Dermis microvascular lymphatic vessel endothelial cell (primary cell): ENCODE measurements at regions not wholly inside any gene's neighbourhood (a gene's known extent, or its start where the extent isn't known, plus 50 kb on each side); places are given as distances from the start of the nearest gene placed in this dataset.
A peak's percentile ranks its signal among the peaks of the same experiment; 100 is the strongest.
"Not testable (repeated sequence)": the region's sequence is repeated elsewhere in the genome, so short reads cannot be mapped to it uniquely, and the experiment has no call there.

ENCODE experiments used
- DNase-seq, 2 donors: peaks; one replicate each; pipeline versions ENCODE4 v3.0.0 to v3.0.0-alpha.2; 2010; ENCODE audit warnings: low read depth in 2 of 2

DNA sequence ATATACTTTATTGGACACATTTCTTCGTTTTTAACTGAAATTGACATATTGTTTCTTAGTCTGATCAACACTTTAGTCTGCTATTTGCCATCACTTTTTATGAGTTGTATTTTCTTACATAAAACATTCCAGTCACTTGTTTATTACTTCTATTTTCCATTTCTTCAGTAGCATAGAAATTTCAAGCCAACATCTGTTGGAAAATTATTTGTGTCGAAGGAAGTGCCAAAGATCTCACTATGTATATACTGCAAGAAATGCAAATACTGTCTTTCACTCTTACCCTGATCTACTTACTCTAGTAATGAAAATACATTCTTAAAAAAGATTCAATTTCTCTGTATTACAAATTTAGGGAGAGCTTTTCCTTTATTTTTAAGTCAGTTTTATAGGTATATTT is 105.9 kb downstream of the SLC17A6 start:
- DNase-seq = no peak

DNA sequence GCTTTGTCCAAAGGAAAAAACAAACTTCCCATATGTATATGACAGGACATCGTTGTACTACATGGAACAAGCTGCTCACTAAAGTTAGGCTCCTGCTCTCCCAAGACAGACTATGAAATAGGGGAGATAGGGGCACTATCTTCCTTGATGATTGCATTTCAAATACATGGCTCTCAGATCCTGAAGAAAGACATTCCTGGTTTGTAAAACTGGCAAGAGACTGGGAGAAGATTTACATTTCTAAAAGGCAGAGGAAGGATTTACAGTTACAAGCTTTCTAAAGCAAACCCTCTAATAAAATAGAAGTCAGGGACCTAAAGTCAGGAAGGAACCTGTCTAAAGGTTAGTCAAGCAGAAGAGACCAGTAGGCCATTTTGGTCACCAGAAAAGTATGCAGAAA is 103.7 kb downstream of the SLC17A6 start:
- DNase-seq = no peak

DNA sequence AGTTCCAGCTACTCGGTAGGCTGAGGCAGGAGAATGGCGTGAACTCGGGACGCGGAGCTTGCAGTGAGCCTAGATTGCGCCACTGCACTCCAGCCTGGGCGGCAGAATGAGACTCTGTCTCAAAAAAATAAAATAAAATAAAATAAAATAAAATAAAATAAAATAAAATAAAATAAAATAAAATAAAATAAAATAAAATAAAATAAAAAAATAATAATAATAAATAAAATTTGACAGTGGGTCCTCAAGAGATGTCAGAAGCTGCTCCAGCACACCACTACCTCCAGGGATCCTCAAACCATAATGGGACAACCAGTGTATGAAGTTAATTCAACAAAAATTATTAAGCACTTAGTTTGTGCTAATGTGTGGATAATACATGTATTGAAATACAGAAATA is 97.4 kb downstream of the SLC17A6 start:
- DNase-seq = not testable (repeated sequence)

DNA sequence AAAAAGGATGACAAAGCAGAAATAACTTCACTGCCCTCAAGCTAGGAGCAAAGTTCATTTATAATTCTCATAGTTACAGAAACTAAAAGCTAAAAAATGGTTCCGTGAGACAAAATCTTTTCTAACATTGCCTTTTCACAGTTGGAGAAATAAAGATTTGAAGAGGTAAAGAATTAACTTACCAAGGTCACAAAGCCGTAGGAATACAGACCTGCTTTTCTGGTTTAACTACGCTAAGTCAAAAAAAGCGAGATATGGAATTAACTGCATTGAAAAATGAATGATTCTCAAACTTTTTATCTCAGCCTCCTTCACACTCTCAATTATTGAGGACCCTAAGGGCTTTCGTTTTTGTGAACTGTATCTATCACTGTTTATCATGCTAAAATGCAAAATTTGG is 95.3 kb downstream of the SLC17A6 start:
- no peak for DNase-seq

DNA sequence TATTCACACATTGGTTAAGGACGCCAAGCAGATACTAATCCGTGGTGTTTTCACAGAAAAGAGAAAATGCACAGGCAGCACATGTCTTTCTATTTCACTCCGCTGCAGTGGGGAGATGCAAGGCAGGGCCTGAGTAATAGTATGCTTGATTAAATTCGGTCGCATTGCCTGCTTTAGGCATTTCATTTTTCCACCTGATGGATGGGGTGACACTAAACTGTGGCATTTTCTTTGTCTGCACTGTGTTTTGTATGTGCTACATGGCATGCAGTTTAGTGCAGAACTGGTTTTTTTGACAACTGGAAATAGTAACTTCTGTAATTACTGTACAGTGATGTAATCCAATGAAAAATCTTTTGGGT is 94.9 kb downstream of the SLC17A6 start:
- no peak for DNase-seq

DNA sequence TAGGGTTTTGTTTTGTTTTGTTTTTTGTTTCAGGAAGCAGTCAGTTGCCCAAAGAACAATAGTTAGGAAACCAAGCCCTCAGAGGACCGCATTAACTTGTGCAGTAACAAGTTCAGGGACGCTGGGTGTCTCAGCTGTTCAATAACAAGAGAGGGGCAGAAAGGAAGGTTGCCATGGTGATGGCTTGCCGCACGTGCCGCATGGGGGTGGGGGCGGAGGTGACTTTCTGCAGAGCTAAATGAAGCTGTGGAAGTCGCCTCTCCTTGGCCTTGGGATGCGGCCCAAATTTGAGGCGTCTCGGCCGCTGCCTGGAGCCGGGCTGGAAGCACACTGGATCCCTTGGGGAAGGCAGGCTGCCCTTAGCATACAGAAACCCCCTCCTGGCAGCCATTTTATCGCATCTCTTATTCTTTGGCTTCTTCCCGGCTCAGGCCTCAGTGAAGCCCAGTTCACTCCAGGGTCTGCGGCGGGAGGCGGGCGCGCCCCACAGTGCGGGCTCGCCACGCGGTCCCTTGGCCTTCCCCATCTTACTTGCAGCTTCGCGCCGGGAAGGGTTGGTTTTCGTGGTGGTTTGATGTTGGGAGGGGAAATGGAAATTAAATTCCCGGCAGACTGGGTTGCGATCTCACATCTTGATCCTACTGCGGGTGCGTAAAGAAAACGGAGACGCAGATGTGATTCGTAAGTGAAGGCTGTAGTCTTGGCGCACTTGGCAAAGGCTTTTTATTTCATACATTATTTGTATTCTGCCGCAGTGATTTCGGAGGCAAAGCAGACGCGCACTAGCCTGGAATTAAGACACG is 94.3 kb downstream of the SLC17A6 start:
- peak; percentile 55 to 57 for DNase-seq

DNA sequence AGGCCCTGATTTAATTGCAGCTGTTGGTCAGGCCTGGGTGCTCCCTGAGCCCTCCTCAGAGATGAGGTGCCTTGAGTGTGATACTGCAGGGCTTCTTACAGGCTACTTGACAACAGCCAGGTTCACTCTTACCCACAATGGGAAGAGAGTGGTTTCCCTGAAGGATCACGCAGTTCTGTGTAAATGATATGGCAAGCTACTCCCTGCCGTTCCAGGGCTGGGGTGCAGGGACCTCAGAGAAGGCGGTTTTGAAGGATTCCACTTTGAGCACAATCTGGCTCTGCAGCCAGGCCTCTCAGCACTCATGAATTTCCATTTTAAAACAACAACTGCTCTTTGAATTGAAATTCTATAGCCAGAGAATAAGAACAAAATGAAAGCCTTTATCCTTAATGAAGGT is 92.9 kb downstream of the SLC17A6 start:
- no peak for DNase-seq

DNA sequence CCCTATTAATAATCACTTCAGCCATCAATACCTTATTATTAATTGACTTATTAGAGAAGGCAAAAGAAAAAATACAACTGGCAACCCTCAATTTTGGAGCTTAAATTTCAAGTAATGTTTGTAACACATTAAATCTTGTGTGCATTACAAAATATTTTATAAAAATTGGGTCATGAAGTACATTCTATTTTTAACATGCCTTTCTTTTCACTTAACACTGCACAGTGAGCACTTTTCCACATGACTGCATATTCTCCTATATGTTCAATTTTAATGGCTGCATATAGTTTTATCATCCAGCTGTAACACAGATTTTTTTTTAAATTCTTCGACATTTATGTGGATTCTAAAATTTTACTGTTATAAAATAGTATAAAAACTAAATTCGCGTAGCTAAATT is 92.5 kb downstream of the SLC17A6 start:
- no peak for DNase-seq

DNA sequence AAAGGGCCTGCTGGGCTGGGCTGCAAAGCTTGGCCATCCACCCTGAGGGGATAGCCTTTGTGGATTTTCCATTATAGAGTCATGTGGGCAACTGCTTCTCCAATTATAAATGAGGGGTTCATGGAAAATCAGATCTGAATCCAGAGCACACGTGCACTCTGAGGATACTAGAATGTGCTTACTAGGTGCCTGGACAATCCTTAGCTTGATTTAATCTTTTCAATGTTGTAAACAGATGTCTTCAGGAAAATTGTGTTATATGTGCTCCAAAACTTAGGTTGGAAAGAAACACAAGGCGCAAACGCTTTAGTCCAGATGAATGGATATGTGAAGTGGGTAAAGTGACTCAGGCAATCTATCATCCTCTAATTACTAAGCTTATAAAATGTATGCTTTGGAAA is 92.0 kb downstream of the SLC17A6 start:
- DNase-seq = no peak
